Muscle of leg (tissue), 3 donors: ENCODE measurements at regions not wholly inside any gene's neighbourhood (a gene's known extent, or its start where the extent isn't known, plus 50 kb on each side); places are given as distances from the start of the nearest gene placed in this dataset.
A peak's percentile ranks its signal among the peaks of the same experiment; 100 is the strongest.
"Not testable (repeated sequence)": the region's sequence is repeated elsewhere in the genome, so short reads cannot be mapped to it uniquely, and the experiment has no call there.

ENCODE experiments used
- DNase-seq: peaks from one replicate; pipeline ENCODE4 v3.0.0; 2013
- H3K27ac ChIP-seq: one replicate; pipeline ENCODE4 v1.5.1; 2013; ENCODE audit warnings: mild to moderate bottlenecking, low read length, control low read depth
- H3K27me3 ChIP-seq: one replicate; pipeline ENCODE4 v1.6.1; 2013; ENCODE audit warnings: low read length; ENCODE audit not compliant: control insufficient read depth, insufficient read depth
- H3K36me3 ChIP-seq: one replicate; pipeline ENCODE4 v1.6.1; 2013; ENCODE audit warnings: low read length; ENCODE audit not compliant: control insufficient read depth, insufficient read depth
- H3K4me1 ChIP-seq: one replicate; pipeline ENCODE4 v1.6.1; 2013; ENCODE audit warnings: low read length; ENCODE audit not compliant: control insufficient read depth, insufficient read depth
- H3K4me3 ChIP-seq: one replicate; pipeline ENCODE4 v1.5.1; 2013; ENCODE audit warnings: low read length, control low read depth
- H3K9me3 ChIP-seq: replicated peaks from 2 replicates; pipeline ENCODE4 v1.6.1; 2013; ENCODE audit warnings: low read depth, low read length; ENCODE audit not compliant: control insufficient read depth
- WGBS: methylation state at CpG from one replicate; pipeline ENCODE4 v1.1.5; 2013; ENCODE audit warnings: missing lambda C conversion rate; ENCODE audit not compliant: insufficient coverage; 5-methylcytosine and 5-hydroxymethylcytosine counted together

- no CpG with 5 or more reads among the region's 3 CpGs for WGBS
- Histone ChIP-seq H3K27ac (no peak overlapping the region), H3K4me3 (no peak overlapping the region), H3K36me3 (no peaks in the 10 kb centered on the region), H3K4me1 (no peaks in the 10 kb centered on the region), H3K27me3 (no peaks in the 10 kb centered on the region), H3K9me3 (no peaks in the 10 kb centered on the region)
- DNase-seq: no peak
Observed at GRCh38 chr3:146712806-146713205, 107.7 kb upstream of the PLSCR5 start.

DNA sequence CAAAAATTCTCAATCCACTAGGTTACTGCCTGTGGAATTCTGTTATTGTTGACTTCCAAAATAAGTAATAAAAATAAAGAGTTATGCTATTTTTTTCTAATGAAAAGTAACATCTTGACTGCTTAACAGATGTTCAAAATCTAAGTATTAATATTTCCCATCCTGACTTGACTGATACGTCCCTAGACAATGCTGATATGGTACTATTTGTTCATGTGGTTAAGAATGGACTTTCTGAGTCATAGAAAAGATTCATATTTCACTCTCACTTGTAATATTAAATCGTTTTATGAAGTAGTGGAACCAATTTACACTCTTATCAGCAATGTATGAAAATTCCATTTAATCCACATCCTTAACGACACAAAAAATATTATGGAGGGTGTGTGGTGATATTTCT lies 104.8 kb upstream of the PLSCR5 start:
- H3K27me3 ChIP-seq: no peaks in the 10 kb centered on the region
- DNase-seq: peak; percentile 15
- WGBS: no CpG with 5 or more reads among the region's 3 CpGs
- no peak overlapping the region for H3K27ac ChIP-seq
- H3K4me1 ChIP-seq: no peaks in the 10 kb centered on the region
- no peak overlapping the region for H3K4me3 ChIP-seq
- no peaks in the 10 kb centered on the region for H3K9me3 ChIP-seq
- H3K36me3 ChIP-seq: no peaks in the 10 kb centered on the region

DNA sequence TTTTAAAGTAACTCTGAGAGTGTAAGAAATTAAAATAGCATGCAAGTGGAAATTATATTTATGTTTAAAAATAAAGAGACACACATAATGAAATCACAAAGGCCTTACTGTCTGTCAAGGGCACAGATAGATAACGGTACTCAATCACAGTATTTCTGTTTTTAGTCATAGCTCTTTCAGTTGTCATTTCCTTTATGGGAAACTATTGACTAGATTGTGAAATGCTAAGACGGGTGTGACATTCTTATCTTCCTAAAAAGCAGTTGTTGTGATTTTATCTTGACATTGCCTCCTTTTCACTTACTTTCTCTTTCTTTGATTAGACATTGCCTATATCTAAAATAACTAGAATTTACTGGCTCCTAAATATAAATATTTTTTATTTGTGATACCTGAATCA lies 100.1 kb upstream of the PLSCR5 start:
- WGBS: no CpG with 5 or more reads among the region's 2 CpGs
- Histone ChIP-seq H3K27ac (no peak overlapping the region), H3K4me1 (no peaks in the 10 kb centered on the region), H3K4me3 (no peak overlapping the region), H3K9me3 (no peaks in the 10 kb centered on the region), H3K27me3 (no peaks in the 10 kb centered on the region), H3K36me3 (no peaks in the 10 kb centered on the region)
- DNase-seq: no peak

GRCh38 chr3:146702237-146702636 lies 97.1 kb upstream of the PLSCR5 start:
- no peaks in the 10 kb centered on the region for H3K36me3 ChIP-seq
- DNase-seq: no peak
- H3K4me3 ChIP-seq: no peak overlapping the region
- H3K27ac ChIP-seq: no peak overlapping the region
- WGBS: 85% methylated on average over 4 of the region's 5 CpGs
- H3K9me3 ChIP-seq: no peaks in the 10 kb centered on the region
- H3K4me1 ChIP-seq: no peaks in the 10 kb centered on the region
- no peaks in the 10 kb centered on the region for H3K27me3 ChIP-seq

DNA sequence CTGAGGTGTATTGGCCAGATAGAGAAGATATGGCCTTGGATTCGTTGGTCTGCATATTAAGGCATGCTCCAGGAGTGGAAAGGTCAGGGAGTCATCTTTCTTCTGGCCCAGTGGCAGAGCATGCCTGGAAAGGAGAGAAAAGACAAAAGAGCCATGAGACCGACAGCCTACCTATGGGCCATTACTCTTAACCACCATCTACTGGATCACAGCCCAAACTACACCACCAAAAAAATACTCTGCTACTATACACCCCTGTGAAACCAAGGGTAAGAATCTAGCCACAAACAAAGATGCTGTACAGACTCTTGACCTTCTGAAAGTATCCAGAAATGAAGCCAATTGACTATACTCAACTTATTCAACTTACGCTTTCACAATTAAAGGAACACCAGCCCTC lies 96.1 kb upstream of the PLSCR5 start:
- Histone ChIP-seq H3K4me3 (no peak overlapping the region), H3K27ac (no peak overlapping the region)
- 50% methylated on average over 1 of the region's 3 CpGs for WGBS

GRCh38 chr3:146700025-146700424 lies 94.9 kb upstream of the PLSCR5 start:
- not testable (repeated sequence) for H3K36me3 ChIP-seq, H3K9me3 ChIP-seq, H3K27ac ChIP-seq, H3K4me1 ChIP-seq, DNase-seq, H3K27me3 ChIP-seq, H3K4me3 ChIP-seq

More for the DNA sequence above, 96.1 kb upstream of the PLSCR5 start:
- Histone ChIP-seq H3K4me1 (no peaks in the 10 kb centered on the region), H3K36me3 (no peaks in the 10 kb centered on the region), H3K9me3 (no peaks in the 10 kb centered on the region), H3K27me3 (no peaks in the 10 kb centered on the region)
- no peak for DNase-seq

GRCh38 chr3:146692254-146692653 lies 87.1 kb upstream of the PLSCR5 start:
- H3K4me1 ChIP-seq: no peaks in the 10 kb centered on the region
- H3K36me3 ChIP-seq: no peaks in the 10 kb centered on the region
- no peak overlapping the region for H3K4me3 ChIP-seq
- no peaks in the 10 kb centered on the region for H3K27me3 ChIP-seq
- DNase-seq: no peak
- H3K9me3 ChIP-seq: no peaks in the 10 kb centered on the region
- 83% methylated on average over 2 of the region's 2 CpGs for WGBS
- H3K27ac ChIP-seq: no peak overlapping the region

DNA sequence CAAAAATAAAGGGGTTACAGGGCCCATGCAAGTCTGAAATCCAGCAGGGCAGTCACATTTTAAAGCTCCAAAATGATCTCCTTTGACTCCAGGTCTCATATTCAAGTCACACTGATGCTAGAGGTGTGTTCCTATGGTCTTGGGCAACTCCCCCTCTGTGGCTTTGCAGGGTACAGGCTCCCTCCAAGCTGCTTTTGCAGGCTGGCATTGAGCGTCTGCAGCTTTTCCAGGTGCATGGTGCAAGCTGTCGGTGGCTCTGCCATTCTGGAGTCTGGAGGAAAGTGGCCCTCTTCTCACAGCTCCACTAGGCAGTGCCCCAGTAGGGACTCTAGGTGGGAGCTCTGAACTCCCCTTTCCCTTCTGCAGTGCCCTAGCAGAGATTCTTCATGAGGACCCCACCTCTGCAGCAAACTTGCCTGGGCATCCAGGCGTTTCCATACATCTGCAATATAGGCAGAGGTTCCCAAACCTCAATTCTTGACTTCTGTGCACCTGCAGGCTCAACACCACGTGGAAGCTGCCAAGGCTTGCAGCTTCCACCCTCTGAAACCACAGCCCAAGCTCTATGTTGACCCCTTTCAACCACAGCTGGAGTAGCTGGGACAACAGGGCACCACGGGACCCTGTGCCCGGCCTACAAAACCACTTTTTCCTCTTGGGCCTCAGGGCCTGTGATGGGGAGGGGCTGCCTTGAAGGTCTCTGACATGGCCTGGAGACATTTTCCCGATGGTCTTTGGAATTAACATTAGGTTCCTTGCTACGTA lies 80.1 kb upstream of the PLSCR5 start:
- no peak overlapping the region for H3K27ac ChIP-seq
- H3K4me1 ChIP-seq: no peaks in the 10 kb centered on the region
- no peak for DNase-seq
- WGBS: 77% methylated on average over 7 of the region's 8 CpGs
- H3K36me3 ChIP-seq: no peaks in the 10 kb centered on the region
- H3K9me3 ChIP-seq: no peaks in the 10 kb centered on the region
- no peaks in the 10 kb centered on the region for H3K27me3 ChIP-seq
- no peak overlapping the region for H3K4me3 ChIP-seq

DNA sequence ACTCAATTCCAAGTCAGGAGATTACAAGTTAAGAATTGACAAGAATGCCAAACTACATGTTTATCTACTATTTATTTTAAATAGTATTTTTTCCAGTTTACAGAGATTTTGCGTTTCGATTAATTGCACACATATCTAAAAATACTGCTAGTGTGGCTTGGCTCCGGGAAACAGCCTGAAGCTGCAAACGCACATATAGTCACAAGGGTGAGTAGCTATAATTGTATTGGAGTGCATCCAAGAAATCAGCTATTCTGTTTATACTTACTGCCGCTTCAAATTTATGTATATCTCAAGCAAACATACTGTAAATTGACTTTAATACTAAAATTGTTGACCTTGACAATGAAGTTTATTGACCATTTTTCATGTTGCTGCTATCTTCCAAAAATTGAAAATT lies 77.0 kb upstream of the PLSCR5 start:
- H3K4me3 ChIP-seq: no peak overlapping the region
- WGBS: no CpG with 5 or more reads among the region's 5 CpGs
- H3K9me3 ChIP-seq: no peaks in the 10 kb centered on the region
- H3K27ac ChIP-seq: no peak overlapping the region
- H3K27me3 ChIP-seq: no peaks in the 10 kb centered on the region
- no peaks in the 10 kb centered on the region for H3K4me1 ChIP-seq
- peak; percentile 35 for DNase-seq
- H3K36me3 ChIP-seq: no peaks in the 10 kb centered on the region

GRCh38 chr3:146680617-146681016 lies 75.5 kb upstream of the PLSCR5 start:
- Histone ChIP-seq H3K4me1 (no peaks in the 10 kb centered on the region), H3K27ac (no peak overlapping the region), H3K4me3 (no peak overlapping the region), H3K36me3 (no peaks in the 10 kb centered on the region), H3K27me3 (no peaks in the 10 kb centered on the region), H3K9me3 (no peaks in the 10 kb centered on the region)
- 80% methylated on average over 1 of the region's 4 CpGs for WGBS
- DNase-seq: no peak

GRCh38 chr3:146679995-146680394 lies 74.8 kb upstream of the PLSCR5 start:
- Histone ChIP-seq H3K27me3 (no peaks in the 10 kb centered on the region), H3K4me3 (no peak overlapping the region), H3K9me3 (no peaks in the 10 kb centered on the region), H3K27ac (no peak overlapping the region), H3K36me3 (no peaks in the 10 kb centered on the region), H3K4me1 (no peaks in the 10 kb centered on the region)
- DNase-seq: no peak
- no CpG with 5 or more reads among the region's 3 CpGs for WGBS
